ENCODE measurements at regions not wholly inside any gene's neighbourhood (a gene's known extent, or its start where the extent isn't known, plus 50 kb on each side); places are given as distances from the start of the nearest gene placed in this dataset.

- Mint-ChIP-seq H3K4me3 (no peak overlapping the region), H3K27ac (no peak overlapping the region), H3K4me1 (ENCODE audit: low read depth) (no peaks in the 10 kb centered on the region), H3K27me3 (ENCODE audit: low read depth) (no peaks in the 10 kb centered on the region), H3K9me3 (no peaks in the 10 kb centered on the region), H3K36me3 (ENCODE audit: low read depth) (no peaks in the 10 kb centered on the region)
Measured at GRCh38 chr16:47946092-47946491, 209.7 kb downstream of the ABCC12 start.

DNA sequence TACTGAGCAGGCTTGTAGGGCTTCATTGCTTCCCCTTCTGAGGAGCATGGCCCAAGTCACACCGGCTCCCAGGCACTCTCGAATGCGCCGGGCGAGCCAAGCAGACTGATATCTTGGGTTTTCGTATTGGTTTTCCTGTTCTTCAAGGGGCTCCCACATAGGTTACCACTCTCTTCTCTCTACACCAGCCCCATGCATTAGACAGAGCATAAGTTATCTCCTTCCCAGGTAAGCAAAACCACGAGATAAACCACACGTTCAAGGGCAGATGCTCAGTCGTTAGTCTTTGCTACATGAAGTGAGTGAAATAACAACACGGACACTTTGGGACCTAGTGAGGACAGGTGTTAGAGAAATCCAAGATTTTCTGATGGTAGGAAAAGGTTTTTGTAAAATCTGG is 211.2 kb downstream of the ABCC12 start:
- no peaks in the 10 kb centered on the region for H3K4me1 Mint-ChIP-seq (ENCODE audit: low read depth)
- H3K4me3 Mint-ChIP-seq, result no peak overlapping the region
- H3K9me3 Mint-ChIP-seq, result no peaks in the 10 kb centered on the region
- H3K36me3 Mint-ChIP-seq (ENCODE audit: low read depth), result no peaks in the 10 kb centered on the region
- H3K27ac Mint-ChIP-seq, result no peak overlapping the region
- no peaks in the 10 kb centered on the region for H3K27me3 Mint-ChIP-seq (ENCODE audit: low read depth)

DNA sequence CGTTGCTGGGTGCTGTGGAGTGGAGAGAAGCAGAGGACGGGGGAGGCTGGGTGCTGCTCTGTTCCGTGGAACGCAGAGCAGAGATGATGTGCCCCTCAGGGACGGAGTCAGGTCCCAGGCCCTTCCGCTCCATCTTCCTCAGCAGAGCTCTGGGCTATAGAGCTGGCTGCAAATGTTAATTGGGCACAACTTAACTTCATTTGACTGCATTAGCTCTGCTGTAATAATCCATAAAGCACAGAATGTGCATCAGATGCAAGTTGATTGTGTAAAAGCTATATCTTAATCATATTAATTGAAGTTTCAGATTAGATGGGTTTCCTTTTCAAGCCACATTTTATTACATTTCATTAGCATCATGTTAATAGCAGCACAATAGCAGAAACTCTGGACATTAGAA is 212.6 kb downstream of the ABCC12 start:
- H3K4me3 Mint-ChIP-seq, result no peak overlapping the region
- H3K27ac Mint-ChIP-seq, result no peak overlapping the region
- no peaks in the 10 kb centered on the region for H3K36me3 Mint-ChIP-seq (ENCODE audit: low read depth)
- H3K4me1 Mint-ChIP-seq (ENCODE audit: low read depth), result no peaks in the 10 kb centered on the region
- H3K27me3 Mint-ChIP-seq (ENCODE audit: low read depth), result no peaks in the 10 kb centered on the region
- no peaks in the 10 kb centered on the region for H3K9me3 Mint-ChIP-seq

DNA sequence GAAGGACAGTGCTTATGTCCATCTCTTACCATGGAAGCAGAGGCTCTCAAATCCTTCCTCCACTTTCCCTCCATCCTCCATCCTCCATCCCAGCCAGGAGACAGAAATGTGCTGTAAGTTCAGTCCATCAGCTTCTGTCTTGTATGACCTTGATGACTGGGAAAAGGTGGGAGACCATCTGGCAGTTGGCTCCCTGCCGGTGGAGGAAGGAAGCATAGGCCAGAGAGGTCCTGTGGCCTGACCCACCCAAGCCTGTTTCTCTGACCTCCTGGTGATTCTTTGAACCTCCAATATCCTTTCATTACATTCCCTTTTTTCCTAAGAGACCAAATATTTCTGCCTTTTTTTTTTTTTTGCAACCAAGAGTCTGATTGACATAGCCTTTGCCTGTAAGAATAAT is 215.3 kb downstream of the ABCC12 start:
- H3K27ac Mint-ChIP-seq, result no peak overlapping the region
- no peaks in the 10 kb centered on the region for H3K4me1 Mint-ChIP-seq (ENCODE audit: low read depth)

GRCh38 chr16:47939680-47940079 is 216.1 kb downstream of the ABCC12 start:
- Mint-ChIP-seq H3K27ac (no peak overlapping the region), H3K27me3 (ENCODE audit: low read depth) (no peaks in the 10 kb centered on the region), H3K4me3 (no peak overlapping the region), H3K36me3 (ENCODE audit: low read depth) (no peaks in the 10 kb centered on the region), H3K4me1 (ENCODE audit: low read depth) (no peaks in the 10 kb centered on the region), H3K9me3 (no peaks in the 10 kb centered on the region)

More for the DNA sequence above, 215.3 kb downstream of the ABCC12 start:
- H3K9me3 Mint-ChIP-seq, result no peaks in the 10 kb centered on the region
- H3K4me3 Mint-ChIP-seq, result no peak overlapping the region
- no peaks in the 10 kb centered on the region for H3K36me3 Mint-ChIP-seq (ENCODE audit: low read depth)
- H3K27me3 Mint-ChIP-seq (ENCODE audit: low read depth), result no peaks in the 10 kb centered on the region

DNA sequence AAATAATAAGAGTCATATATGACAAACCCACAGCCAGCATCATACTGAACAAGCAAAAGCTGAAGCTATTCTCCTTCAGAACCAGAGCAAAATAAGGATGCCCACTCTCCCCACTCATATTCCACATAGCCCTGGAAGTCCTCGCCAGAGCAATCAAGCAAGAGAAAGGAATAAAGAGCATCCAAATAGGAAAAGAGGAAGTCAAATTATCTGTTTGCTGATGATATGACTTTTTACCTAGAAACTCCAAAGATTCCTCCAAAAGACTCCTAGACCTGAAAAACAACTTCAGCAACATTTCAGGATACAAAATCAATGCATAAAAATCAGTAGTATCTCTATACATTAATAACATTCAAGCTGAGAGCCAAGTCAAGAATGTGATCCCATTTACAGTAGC is 217.5 kb downstream of the ABCC12 start:
- no peak overlapping the region for H3K4me3 Mint-ChIP-seq
- no peaks in the 10 kb centered on the region for H3K27me3 Mint-ChIP-seq (ENCODE audit: low read depth)
- H3K36me3 Mint-ChIP-seq (ENCODE audit: low read depth), result no peaks in the 10 kb centered on the region
- H3K27ac Mint-ChIP-seq, result no peak overlapping the region
- no peaks in the 10 kb centered on the region for H3K9me3 Mint-ChIP-seq
- no peaks in the 10 kb centered on the region for H3K4me1 Mint-ChIP-seq (ENCODE audit: low read depth)

GRCh38 chr16:47928008-47928407 is 227.8 kb downstream of the ABCC12 start:
- Mint-ChIP-seq H3K27ac (no peak overlapping the region), H3K27me3 (ENCODE audit: low read depth) (no peaks in the 10 kb centered on the region), H3K4me3 (no peak overlapping the region), H3K4me1 (ENCODE audit: low read depth) (no peaks in the 10 kb centered on the region), H3K9me3 (no peaks in the 10 kb centered on the region), H3K36me3 (ENCODE audit: low read depth) (no peaks in the 10 kb centered on the region)

- Mint-ChIP-seq H3K9me3 (no peaks in the 10 kb centered on the region), H3K27me3 (ENCODE audit: low read depth) (no peaks in the 10 kb centered on the region), H3K36me3 (ENCODE audit: low read depth) (no peaks in the 10 kb centered on the region), H3K4me3 (no peak overlapping the region), H3K4me1 (ENCODE audit: low read depth) (no peaks in the 10 kb centered on the region), H3K27ac (no peak overlapping the region)
Measured at GRCh38 chr16:47927330-47927729, 228.5 kb downstream of the ABCC12 start.

DNA sequence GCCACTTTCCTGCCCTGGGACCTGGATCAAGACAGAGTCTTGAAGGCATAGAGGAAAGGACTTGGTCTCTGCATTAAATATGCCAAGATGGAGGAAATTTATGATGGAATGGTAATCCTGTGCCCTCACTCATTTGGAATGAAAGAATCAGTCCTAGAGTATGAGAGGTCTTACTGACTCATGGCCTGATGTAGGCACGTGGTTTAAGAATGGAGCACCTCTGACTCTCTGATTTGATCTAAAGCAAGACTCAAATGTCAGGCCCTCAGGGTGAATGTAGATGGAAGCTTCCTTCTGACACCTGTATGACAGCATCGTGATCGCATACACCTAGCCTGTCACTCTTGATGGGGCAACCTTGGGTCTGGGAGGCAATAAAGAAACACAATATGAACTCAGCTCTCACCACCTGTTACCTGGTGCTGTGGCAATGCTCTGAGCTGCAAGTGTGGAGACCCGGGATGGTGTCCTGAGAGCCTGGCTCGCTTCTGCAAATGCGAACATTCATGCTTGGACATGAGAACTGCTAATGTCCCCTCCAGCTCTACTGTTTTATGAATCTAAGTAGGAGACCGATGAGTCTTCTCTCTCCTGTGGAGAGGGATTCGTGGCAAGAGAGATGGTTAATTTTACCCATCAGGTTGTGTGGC is 229.9 kb downstream of the ABCC12 start:
- H3K27me3 Mint-ChIP-seq (ENCODE audit: low read depth), result no peaks in the 10 kb centered on the region
- no peak overlapping the region for H3K27ac Mint-ChIP-seq
- H3K36me3 Mint-ChIP-seq (ENCODE audit: low read depth), result no peaks in the 10 kb centered on the region
- no peak overlapping the region for H3K4me3 Mint-ChIP-seq
- no peaks in the 10 kb centered on the region for H3K9me3 Mint-ChIP-seq
- H3K4me1 Mint-ChIP-seq (ENCODE audit: low read depth), result no peaks in the 10 kb centered on the region

GRCh38 chr16:47924950-47925349 is 230.8 kb downstream of the ABCC12 start:
- Mint-ChIP-seq H3K27me3 (ENCODE audit: low read depth) (no peaks in the 10 kb centered on the region), H3K4me1 (ENCODE audit: low read depth) (no peaks in the 10 kb centered on the region), H3K36me3 (ENCODE audit: low read depth) (no peaks in the 10 kb centered on the region), H3K4me3 (no peak overlapping the region), H3K27ac (no peak overlapping the region), H3K9me3 (no peaks in the 10 kb centered on the region)

GRCh38 chr16:47921535-47921934 is 234.3 kb downstream of the ABCC12 start:
- Mint-ChIP-seq H3K27ac (no peak overlapping the region), H3K4me3 (no peak overlapping the region), H3K36me3 (ENCODE audit: low read depth) (no peaks in the 10 kb centered on the region), H3K9me3 (no peaks in the 10 kb centered on the region), H3K4me1 (ENCODE audit: low read depth) (no peaks in the 10 kb centered on the region), H3K27me3 (ENCODE audit: low read depth) (no peaks in the 10 kb centered on the region)

DNA sequence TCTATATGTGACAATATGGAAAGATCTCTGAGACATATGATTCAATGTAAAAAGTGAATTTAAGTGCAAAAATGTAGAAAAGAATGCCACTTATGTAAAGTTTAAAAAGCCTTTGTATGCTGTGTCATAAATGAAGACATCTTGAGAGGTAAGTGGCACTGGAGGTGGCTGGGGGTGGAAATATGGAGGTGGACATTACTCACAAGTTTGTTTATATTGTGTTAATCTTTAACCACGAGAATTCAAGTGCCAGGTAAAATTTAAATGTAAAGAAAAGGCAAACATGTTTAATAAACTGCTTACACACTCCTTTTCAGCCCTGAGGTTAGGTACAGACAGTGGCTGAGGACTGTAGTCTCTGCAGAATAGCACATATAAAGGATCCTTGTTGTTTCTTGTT is 235.1 kb downstream of the ABCC12 start:
- H3K27me3 Mint-ChIP-seq (ENCODE audit: low read depth), result no peaks in the 10 kb centered on the region

GRCh38 chr16:47917118-47917517 is 238.7 kb downstream of the ABCC12 start:
- Mint-ChIP-seq H3K36me3 (ENCODE audit: low read depth) (no peaks in the 10 kb centered on the region), H3K27ac (no peak overlapping the region), H3K4me3 (no peak overlapping the region), H3K27me3 (ENCODE audit: low read depth) (no peaks in the 10 kb centered on the region), H3K4me1 (ENCODE audit: low read depth) (no peaks in the 10 kb centered on the region), H3K9me3 (peaks cover 16% of the 10 kb centered on the region)

More for the DNA sequence above, 235.1 kb downstream of the ABCC12 start:
- H3K9me3 Mint-ChIP-seq, result no peaks in the 10 kb centered on the region
- H3K4me3 Mint-ChIP-seq, result no peak overlapping the region
- no peaks in the 10 kb centered on the region for H3K4me1 Mint-ChIP-seq (ENCODE audit: low read depth)
- H3K36me3 Mint-ChIP-seq (ENCODE audit: low read depth), result no peaks in the 10 kb centered on the region
- no peak overlapping the region for H3K27ac Mint-ChIP-seq

DNA sequence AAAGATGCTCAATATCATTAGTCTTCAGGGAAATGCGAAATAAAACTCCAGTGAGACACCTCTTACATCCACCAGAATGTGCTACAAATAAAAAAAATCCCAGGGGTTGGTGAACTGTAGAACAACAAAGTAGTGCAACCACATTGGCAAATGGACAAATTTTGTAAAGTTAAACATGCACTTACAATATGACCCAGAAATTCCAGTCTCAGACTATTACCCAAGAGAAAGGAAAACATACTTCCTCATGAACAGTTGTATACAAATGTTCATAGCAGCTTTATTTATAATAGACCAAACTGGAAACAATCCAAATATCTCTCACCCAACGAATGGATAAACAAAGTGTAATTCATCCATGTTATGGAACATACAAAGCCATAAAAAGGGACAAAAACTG is 239.5 kb downstream of the ABCC12 start:
- H3K9me3 Mint-ChIP-seq, result peaks cover 16% of the 10 kb centered on the region
- no peaks in the 10 kb centered on the region for H3K36me3 Mint-ChIP-seq (ENCODE audit: low read depth)
- no peak overlapping the region for H3K4me3 Mint-ChIP-seq
- H3K27ac Mint-ChIP-seq, result no peak overlapping the region
- no peaks in the 10 kb centered on the region for H3K27me3 Mint-ChIP-seq (ENCODE audit: low read depth)
- H3K4me1 Mint-ChIP-seq (ENCODE audit: low read depth), result no peaks in the 10 kb centered on the region

DNA sequence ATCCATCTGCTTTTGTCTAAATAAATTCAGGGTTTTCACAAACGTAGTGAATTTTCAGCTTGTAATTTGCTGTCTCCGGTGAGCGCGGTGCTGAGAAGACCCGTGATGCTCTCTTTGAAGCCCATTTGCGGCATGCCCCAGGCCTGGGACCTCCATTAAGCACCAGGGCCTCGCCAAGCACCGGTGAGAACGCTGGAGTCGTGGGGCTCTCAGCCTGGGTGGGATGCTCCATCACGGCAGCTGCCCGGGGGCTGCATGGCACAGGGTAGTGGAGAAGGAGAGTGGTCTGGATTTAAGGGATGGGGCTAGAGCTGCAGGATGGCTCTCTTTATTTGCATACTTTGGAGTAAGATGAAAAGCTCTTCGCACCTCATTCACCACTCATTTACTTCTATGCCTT is 248.7 kb downstream of the ABCC12 start:
- H3K36me3 Mint-ChIP-seq (ENCODE audit: low read depth), result no peaks in the 10 kb centered on the region
- no peaks in the 10 kb centered on the region for H3K4me1 Mint-ChIP-seq (ENCODE audit: low read depth)
- H3K27ac Mint-ChIP-seq, result no peak overlapping the region

GRCh38 chr16:47905771-47906170 is 250.0 kb downstream of the ABCC12 start:
- Mint-ChIP-seq H3K27ac (no peak overlapping the region), H3K27me3 (ENCODE audit: low read depth) (no peaks in the 10 kb centered on the region), H3K36me3 (ENCODE audit: low read depth) (no peaks in the 10 kb centered on the region), H3K9me3 (no peaks in the 10 kb centered on the region), H3K4me3 (no peak overlapping the region), H3K4me1 (ENCODE audit: low read depth) (no peaks in the 10 kb centered on the region)

More for the DNA sequence above, 248.7 kb downstream of the ABCC12 start:
- H3K9me3 Mint-ChIP-seq, result no peaks in the 10 kb centered on the region
- no peak overlapping the region for H3K4me3 Mint-ChIP-seq
- no peaks in the 10 kb centered on the region for H3K27me3 Mint-ChIP-seq (ENCODE audit: low read depth)
